Prostate gland (tissue), 2 donors: ENCODE measurements at regions not wholly inside any gene's neighbourhood (a gene's known extent, or its start where the extent isn't known, plus 50 kb on each side); places are given as distances from the start of the nearest gene placed in this dataset.

Source experiments
- DNase-seq: peaks from one replicate; pipeline ENCODE4 v3.0.0-alpha.2; 2019; ENCODE audit warnings: low spot score
- H3K27ac ChIP-seq, 2 donors: fragments of 200-600 bp; sonication (generic); 2 replicates each; pipeline ENCODE4 v1.5.1; 2017 to 2019
- H3K27me3 ChIP-seq: fragments of 200-600 bp; sonication (generic); replicated peaks from 2 replicates; pipeline ENCODE4 v1.5.1; 2019; ENCODE audit not compliant: insufficient read depth
- H3K36me3 ChIP-seq, 2 donors: fragments of 200-600 bp; sonication (generic); 1 replicate in 1 of 2; 2 replicates in 1 of 2; pipeline versions ENCODE4 v1.5.1 to v1.8.1; 2017 to 2019
- H3K4me1 ChIP-seq: fragments of 200-600 bp; sonication (generic); replicated peaks from 2 replicates; pipeline ENCODE4 v1.5.1; 2019
- H3K4me3 ChIP-seq, 2 donors: fragments of 200-600 bp; sonication (generic); 2 replicates each; pipeline ENCODE4 v1.5.1; 2017 to 2019
- H3K9me3 ChIP-seq: fragments of 200-600 bp; sonication (generic); 2 replicates; pipeline ENCODE4 v1.5.1; 2017
- POLR2A ChIP-seq: fragments of 450-650 bp; IDR thresholded peaks from one replicate; pipeline ENCODE4 v1.6.1; 2016; ENCODE audit warnings: antibody characterized with exemption, mild to moderate bottlenecking
- POLR2AphosphoS5 ChIP-seq: sonication (generic); formaldehyde crosslinking; IDR thresholded peaks from one replicate; pipeline ENCODE4 v1.6.1; 2017; ENCODE audit warnings: antibody characterized with exemption
- WGBS: methylation state at CpG from one replicate; pipeline ENCODE4 v1.1.5; 2018; 5-methylcytosine and 5-hydroxymethylcytosine counted together
- intact Hi-C: fragments of 100-400 bp; cut with DNase I; formaldehyde crosslinking; loops from one replicate; pipeline ENCODE4 v1.14.2; 2022
- TF ChIP-seq, protein P1 (sequence below), 4 experiments: fragments of 200-600 bp in 2 of 4; fragments of 450-650 bp in 2 of 4; sonication (generic) in 2 of 4; IDR thresholded peaks; 1 replicate in 3 of 4; 2 replicates in 1 of 4; pipeline ENCODE4 v1.5.1; 2016 to 2019; ENCODE audit warnings: antibody characterized with exemption in 4 of 4, mild to moderate bottlenecking in 2 of 4, moderate library complexity in 2 of 4

DNA sequence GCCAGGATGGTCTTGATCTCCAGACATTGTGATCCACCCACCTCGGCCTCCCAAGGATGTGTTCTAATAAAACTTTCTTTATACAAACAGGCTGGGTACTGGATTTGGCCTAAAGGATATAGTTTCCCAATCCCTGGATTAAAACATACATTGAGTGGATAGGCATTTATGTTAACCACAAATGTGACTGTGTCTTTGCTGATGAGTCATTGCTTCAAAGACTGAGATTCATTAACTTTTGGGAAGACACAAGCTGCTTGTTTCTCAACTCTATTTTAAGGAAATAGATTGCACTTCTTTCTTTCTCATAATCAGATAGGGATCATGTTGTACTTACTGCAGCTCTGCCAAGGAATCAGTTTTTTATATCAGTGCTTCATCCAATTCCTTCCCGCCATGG lies 131.3 kb upstream of the AGA start:
- Histone ChIP-seq H3K9me3 (no peaks in the 10 kb centered on the region), H3K27ac (no peak overlapping the region), H3K27me3 (no peaks in the 10 kb centered on the region), H3K36me3 (no peaks in the 10 kb centered on the region), H3K4me1 (no peaks in the 10 kb centered on the region), H3K4me3 (no peak overlapping the region)
- intact Hi-C loops, result no loop called here
- DNase-seq, result no peak
- TF ChIP-seq POLR2A, result no peak
- no peak for TF ChIP-seq POLR2AphosphoS5
- TF ChIP-seq, protein P1, sequence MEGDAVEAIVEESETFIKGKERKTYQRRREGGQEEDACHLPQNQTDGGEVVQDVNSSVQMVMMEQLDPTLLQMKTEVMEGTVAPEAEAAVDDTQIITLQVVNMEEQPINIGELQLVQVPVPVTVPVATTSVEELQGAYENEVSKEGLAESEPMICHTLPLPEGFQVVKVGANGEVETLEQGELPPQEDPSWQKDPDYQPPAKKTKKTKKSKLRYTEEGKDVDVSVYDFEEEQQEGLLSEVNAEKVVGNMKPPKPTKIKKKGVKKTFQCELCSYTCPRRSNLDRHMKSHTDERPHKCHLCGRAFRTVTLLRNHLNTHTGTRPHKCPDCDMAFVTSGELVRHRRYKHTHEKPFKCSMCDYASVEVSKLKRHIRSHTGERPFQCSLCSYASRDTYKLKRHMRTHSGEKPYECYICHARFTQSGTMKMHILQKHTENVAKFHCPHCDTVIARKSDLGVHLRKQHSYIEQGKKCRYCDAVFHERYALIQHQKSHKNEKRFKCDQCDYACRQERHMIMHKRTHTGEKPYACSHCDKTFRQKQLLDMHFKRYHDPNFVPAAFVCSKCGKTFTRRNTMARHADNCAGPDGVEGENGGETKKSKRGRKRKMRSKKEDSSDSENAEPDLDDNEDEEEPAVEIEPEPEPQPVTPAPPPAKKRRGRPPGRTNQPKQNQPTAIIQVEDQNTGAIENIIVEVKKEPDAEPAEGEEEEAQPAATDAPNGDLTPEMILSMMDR (IDR thresholded peaks at IDR 0.05), result no peak
- WGBS, result 60% methylated on average over 2 of the region's 2 CpGs

DNA sequence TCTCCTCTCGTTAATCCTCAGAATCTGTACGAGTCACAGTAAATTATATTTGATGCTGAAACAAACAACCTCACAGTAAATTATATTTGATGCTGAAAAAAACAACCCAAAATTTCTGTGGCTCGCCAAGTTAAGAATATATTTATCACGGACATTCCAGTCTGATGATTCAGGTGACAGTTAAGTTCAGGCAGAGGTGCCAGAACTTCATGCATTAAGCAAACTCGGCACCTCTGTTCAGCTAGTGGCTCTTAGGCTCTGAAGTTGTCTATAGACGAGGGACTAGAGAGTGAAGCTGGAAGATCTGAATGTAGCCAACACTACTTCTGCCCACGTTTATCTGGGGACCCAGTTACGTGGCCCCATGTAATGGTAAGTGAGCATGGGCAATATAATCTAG lies 132.2 kb upstream of the AGA start:
- no peak for TF ChIP-seq POLR2A
- Histone ChIP-seq H3K4me1 (no peaks in the 10 kb centered on the region), H3K27me3 (no peaks in the 10 kb centered on the region), H3K36me3 (no peaks in the 10 kb centered on the region), H3K4me3 (no peak overlapping the region), H3K9me3 (no peaks in the 10 kb centered on the region), H3K27ac (no peak overlapping the region)
- 65% methylated on average over 8 of the region's 8 CpGs for WGBS
- no peak for DNase-seq
- intact Hi-C loops, result no loop called here

DNA sequence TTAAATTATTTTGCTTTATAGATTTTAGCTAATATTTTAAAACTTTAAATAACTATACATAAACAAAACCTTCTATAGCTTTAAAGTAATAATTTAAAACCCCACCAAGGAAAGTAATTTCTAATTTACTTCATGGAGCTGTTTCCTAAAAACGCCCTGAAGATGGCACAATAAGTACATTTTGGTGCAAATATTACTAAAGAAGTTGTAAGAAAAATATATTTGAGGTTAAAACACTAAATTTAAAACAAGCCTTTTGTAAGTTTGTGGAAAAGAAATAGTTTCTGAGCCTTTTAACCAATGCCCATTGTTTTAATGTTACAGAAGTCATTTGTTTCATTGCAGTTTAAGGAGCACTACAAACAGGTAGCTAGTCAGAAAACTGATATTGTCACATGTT lies 137.4 kb upstream of the AGA start:
- no peaks in the 10 kb centered on the region for H3K4me1 ChIP-seq
- no peaks in the 10 kb centered on the region for H3K27me3 ChIP-seq
- no peaks in the 10 kb centered on the region for H3K9me3 ChIP-seq
- WGBS, result 67% methylated on average over 1 of the region's 1 CpG
- no peak for DNase-seq
- H3K4me3 ChIP-seq, result no peak overlapping the region
- intact Hi-C loops, result no loop called here
- no peak for TF ChIP-seq POLR2A
- H3K27ac ChIP-seq, result no peak overlapping the region
- H3K36me3 ChIP-seq, result no peaks in the 10 kb centered on the region

DNA sequence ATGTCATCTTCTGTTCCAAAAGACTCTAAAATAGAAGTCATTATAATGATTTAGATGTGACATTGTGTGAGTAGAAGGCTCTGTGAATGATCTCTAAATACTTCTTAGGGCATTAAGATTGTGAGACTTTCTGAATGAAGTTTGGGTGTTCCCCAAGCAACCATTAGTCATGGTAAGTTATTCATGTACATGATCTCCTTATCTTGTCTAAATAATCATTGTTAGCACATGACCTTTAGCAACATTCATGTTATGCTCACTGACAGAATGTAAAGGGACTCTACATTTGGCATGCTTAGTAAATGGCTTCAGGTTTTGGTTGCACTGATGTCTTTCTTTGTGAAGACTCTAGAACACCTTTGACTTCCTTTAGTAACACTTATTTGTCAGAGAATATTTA lies 140.8 kb upstream of the AGA start:
- Histone ChIP-seq H3K27me3 (no peaks in the 10 kb centered on the region), H3K9me3 (no peaks in the 10 kb centered on the region), H3K4me3 (no peak overlapping the region), H3K4me1 (no peaks in the 10 kb centered on the region), H3K36me3 (no peaks in the 10 kb centered on the region), H3K27ac (no peak overlapping the region)
- intact Hi-C loops, result no loop called here
- no peak for DNase-seq
- TF ChIP-seq, protein P1 (IDR thresholded peaks at IDR 0.05), result no peak
- TF ChIP-seq POLR2AphosphoS5 (no peak), POLR2A (no peak)

DNA sequence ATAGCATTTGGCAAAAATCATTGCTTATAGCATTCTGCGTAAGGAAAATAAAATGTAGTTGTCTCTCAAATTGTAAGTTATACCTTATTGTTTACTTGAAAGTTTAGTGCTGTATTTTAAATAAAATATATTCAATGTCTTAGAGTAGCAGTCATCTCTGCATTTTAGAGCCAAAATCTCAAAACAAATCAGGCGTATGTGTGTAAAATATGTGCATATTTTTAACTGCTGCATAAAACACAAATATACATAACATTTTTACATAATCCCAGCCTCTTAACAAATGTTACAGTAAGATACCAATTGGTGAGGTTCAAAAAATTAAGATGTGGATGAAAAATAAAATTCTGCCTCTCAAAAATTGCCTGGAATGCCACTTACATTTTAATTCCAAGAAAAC lies 145.8 kb upstream of the AGA start:
- no peak for DNase-seq
- H3K27ac ChIP-seq, result no peak overlapping the region
- 87% methylated on average over 2 of the region's 2 CpGs for WGBS
- H3K9me3 ChIP-seq, result no peaks in the 10 kb centered on the region
- intact Hi-C loops, result no loop called here
- TF ChIP-seq, protein P1 (IDR thresholded peaks at IDR 0.05), result no peak
- TF ChIP-seq POLR2A (no peak), POLR2AphosphoS5 (no peak)
- no peaks in the 10 kb centered on the region for H3K27me3 ChIP-seq
- no peak overlapping the region for H3K4me3 ChIP-seq
- no peaks in the 10 kb centered on the region for H3K36me3 ChIP-seq
- H3K4me1 ChIP-seq, result no peaks in the 10 kb centered on the region

DNA sequence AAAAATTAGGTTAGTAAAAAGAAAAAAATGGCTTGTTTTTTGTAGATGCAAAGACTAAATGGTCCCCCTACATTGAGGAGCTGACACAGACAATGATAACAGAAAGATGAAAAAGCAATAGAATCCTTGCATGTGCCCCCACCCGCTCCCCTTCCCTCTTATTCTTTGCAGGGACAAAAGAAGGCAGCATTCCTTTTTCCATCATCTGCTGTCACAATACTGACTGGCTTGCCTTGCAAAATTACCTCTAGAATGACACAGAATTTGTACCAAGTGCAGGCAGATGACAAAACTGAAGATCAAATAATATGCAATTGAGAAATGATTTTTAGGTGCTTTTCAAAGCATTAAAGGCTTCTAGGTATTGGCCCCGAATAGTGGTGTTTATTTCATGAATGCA lies 153.1 kb upstream of the AGA start:
- no peak overlapping the region for H3K4me3 ChIP-seq
- 91% methylated on average over 2 of the region's 2 CpGs for WGBS
- no peaks in the 10 kb centered on the region for H3K36me3 ChIP-seq
- intact Hi-C loops, result no loop called here
- no peaks in the 10 kb centered on the region for H3K4me1 ChIP-seq
- no peaks in the 10 kb centered on the region for H3K27me3 ChIP-seq
- no peak overlapping the region for H3K27ac ChIP-seq
- no peaks in the 10 kb centered on the region for H3K9me3 ChIP-seq
- DNase-seq, result no peak
- no peak for TF ChIP-seq POLR2AphosphoS5
- TF ChIP-seq POLR2A, result no peak
